ENCODE measurements at regions not wholly inside any gene's neighbourhood (a gene's known extent, or its start where the extent isn't known, plus 50 kb on each side); places are given as distances from the start of the nearest gene placed in this dataset.

DNA sequence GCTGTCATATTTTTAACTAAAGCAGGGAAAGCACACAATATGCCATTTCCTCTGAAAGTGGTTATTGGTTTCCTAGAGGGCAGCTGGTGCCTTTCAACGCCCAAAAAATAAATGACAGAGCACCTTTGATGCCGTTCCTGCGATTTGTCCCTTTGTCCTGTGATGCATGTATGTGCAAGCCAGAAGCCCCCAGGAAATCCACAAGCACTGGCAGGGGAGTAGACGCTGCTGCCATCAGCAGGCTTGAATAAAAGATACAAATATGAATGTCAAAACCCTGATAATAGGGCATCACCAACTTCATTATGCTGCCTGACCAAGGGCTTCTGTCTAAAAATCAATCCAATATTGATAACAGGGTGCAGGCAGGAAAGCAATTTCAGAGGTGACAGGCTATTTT lies 246.1 kb downstream of the FBXO15 start:
- Histone ChIP-seq H3T11ph (ENCODE audit: low read length) (no peak overlapping the region), H2AK5ac (ENCODE audit: insufficient read length, low read length) (no peak overlapping the region), H3K14ac (ENCODE audit: insufficient read depth, low read length) (no peak overlapping the region), H4K5ac (ENCODE audit: insufficient read length, low read depth, low read length) (no peak overlapping the region), H4K8ac (replicated peaks; ENCODE audit: insufficient read length, low read depth, low read length) (no peak overlapping the region), H2BK5ac (ENCODE audit: insufficient read length, low read length) (no peak overlapping the region), H2AFZ (ENCODE audit: low read length) (no peak overlapping the region), H3K23ac (ENCODE audit: insufficient read length, low read depth, low read length) (no peak overlapping the region), H2BK12ac (ENCODE audit: insufficient read length, low read depth, low read length) (no peak overlapping the region), H3K4ac (ENCODE audit: low read depth, low read length) (no peak overlapping the region), H3K4me1 (ENCODE audit: insufficient read depth, low read length) (no peaks in the 10 kb centered on the region), H3K79me2 (ENCODE audit: insufficient read depth, low read length) (no peaks in the 10 kb centered on the region), H4K91ac (ENCODE audit: insufficient read length, low read depth, low read length) (no peak overlapping the region), H2BK15ac (ENCODE audit: low read depth, low read length) (no peak overlapping the region), H4K20me1 (ENCODE audit: control insufficient read depth, insufficient read depth, insufficient read length) (no peaks in the 10 kb centered on the region), H3K9ac (ENCODE audit: extremely low read depth, insufficient read length, low read length) (no peak overlapping the region), H3K56ac (ENCODE audit: insufficient read length, low read depth, low read length) (no peak overlapping the region), H3K79me1 (ENCODE audit: insufficient read depth, low read depth, low read length, poor library complexity, severe bottlenecking) (no peaks in the 10 kb centered on the region), H3K27me3 (ENCODE audit: insufficient read depth, low read length) (no peaks in the 10 kb centered on the region; the same call in 1 of the 2 replicates), H3K27ac (ENCODE audit: insufficient read length, low read depth, low read length) (no peak overlapping the region), H3K9me3 (ENCODE audit: control insufficient read depth, low read depth, low read length) (no peaks in the 10 kb centered on the region), H3K4me2 (ENCODE audit: insufficient read depth, insufficient read length, low read length) (no peak overlapping the region), H3K23me2 (ENCODE audit: insufficient read length, low read depth, low read length, poor library complexity, severe bottlenecking) (no peaks in the 10 kb centered on the region), H2BK120ac (ENCODE audit: low read depth, low read length, poor library complexity, severe bottlenecking) (no peak overlapping the region), H3K18ac (ENCODE audit: insufficient read length, low read depth, low read length) (no peak overlapping the region), H2BK20ac (ENCODE audit: low read depth, low read length, poor library complexity, severe bottlenecking) (no peak overlapping the region)
- H3K27ac Mint-ChIP-seq, result no peak overlapping the region
- DNase-seq, result no peak
- WGBS (ENCODE audit: extremely low coverage, insufficient read length, low lambda C conversion rate), result no CpG with 5 or more reads among the region's 4 CpGs
- H3K36me3 Mint-ChIP-seq (ENCODE audit: insufficient read depth in 1 of 3, low read depth in 3 of 3), result no peaks in the 10 kb centered on the region
- H3K4me1 Mint-ChIP-seq, result peaks cover 2 to 9% of the 10 kb centered on the region in 2 experiments
- peaks cover 25% of the 10 kb centered on the region for H3K27me3 Mint-ChIP-seq (ENCODE audit: low read depth)
- no peaks in the 10 kb centered on the region for H3K9me3 Mint-ChIP-seq
- TF ChIP-seq, protein P1, sequence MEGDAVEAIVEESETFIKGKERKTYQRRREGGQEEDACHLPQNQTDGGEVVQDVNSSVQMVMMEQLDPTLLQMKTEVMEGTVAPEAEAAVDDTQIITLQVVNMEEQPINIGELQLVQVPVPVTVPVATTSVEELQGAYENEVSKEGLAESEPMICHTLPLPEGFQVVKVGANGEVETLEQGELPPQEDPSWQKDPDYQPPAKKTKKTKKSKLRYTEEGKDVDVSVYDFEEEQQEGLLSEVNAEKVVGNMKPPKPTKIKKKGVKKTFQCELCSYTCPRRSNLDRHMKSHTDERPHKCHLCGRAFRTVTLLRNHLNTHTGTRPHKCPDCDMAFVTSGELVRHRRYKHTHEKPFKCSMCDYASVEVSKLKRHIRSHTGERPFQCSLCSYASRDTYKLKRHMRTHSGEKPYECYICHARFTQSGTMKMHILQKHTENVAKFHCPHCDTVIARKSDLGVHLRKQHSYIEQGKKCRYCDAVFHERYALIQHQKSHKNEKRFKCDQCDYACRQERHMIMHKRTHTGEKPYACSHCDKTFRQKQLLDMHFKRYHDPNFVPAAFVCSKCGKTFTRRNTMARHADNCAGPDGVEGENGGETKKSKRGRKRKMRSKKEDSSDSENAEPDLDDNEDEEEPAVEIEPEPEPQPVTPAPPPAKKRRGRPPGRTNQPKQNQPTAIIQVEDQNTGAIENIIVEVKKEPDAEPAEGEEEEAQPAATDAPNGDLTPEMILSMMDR (conservative IDR thresholded peaks at IDR 0.05), result no peak
- H3K4me3 Mint-ChIP-seq, result no peak overlapping the region

All from H9 (cell line).